Colonic mucosa (tissue), 4 donors: ENCODE measurements at regions not wholly inside any gene's neighbourhood (a gene's known extent, or its start where the extent isn't known, plus 50 kb on each side); places are given as distances from the start of the nearest gene placed in this dataset.

Experiments used
- DNase-seq: peaks from one replicate; pipeline ENCODE4 v3.0.0-alpha.2; 2020
- H3K27ac ChIP-seq: fragments of 200-600 bp; one replicate; pipeline ENCODE4 v1.8.0; 2021
- H3K27me3 ChIP-seq: fragments of 200-600 bp; one replicate; pipeline ENCODE4 v1.8.0; 2021
- H3K36me3 ChIP-seq: fragments of 200-600 bp; one replicate; pipeline ENCODE4 v1.8.0; 2021
- H3K4me1 ChIP-seq: fragments of 200-600 bp; one replicate; pipeline ENCODE4 v1.8.0; 2021; ENCODE audit warnings: mild to moderate bottlenecking
- H3K4me3 ChIP-seq: fragments of 200-600 bp; one replicate; pipeline ENCODE4 v1.8.0; 2021
- H3K9ac ChIP-seq, 2 donors: one replicate each; pipeline ENCODE4 v1.7.0; 2013; ENCODE audit warnings: control low read depth in 2 of 2, low read depth in 2 of 2, low read length in 2 of 2
- H3K9me3 ChIP-seq: fragments of 200-600 bp; one replicate; pipeline ENCODE4 v1.8.0; 2021
- intact Hi-C: fragments of 100-400 bp; cut with DNase I; formaldehyde crosslinking; loops from one replicate; pipeline ENCODE4 v1.14.1; 2022
- TF ChIP-seq, protein P1 (sequence below): fragments of 200-600 bp; IDR thresholded peaks from one replicate; pipeline ENCODE4 v1.8.0; 2022; ENCODE audit warnings: antibody characterized with exemption, mild to moderate bottlenecking
- donor health status: healthy.
- donor health status: DM: no; HTN: no; CAD: no.
- donor health status: DM: no; HTN: no; CAD: no.

- Histone ChIP-seq H3K36me3 (no peaks in the 10 kb centered on the region), H3K27ac (no peak overlapping the region), H3K27me3 (no peaks in the 10 kb centered on the region), H3K4me1 (no peaks in the 10 kb centered on the region), H3K9ac (no peak overlapping the region), H3K9me3 (no peaks in the 10 kb centered on the region), H3K4me3 (no peak overlapping the region)
- intact Hi-C loops, result no loop called here
- DNase-seq, result no peak
- TF ChIP-seq, protein P1, sequence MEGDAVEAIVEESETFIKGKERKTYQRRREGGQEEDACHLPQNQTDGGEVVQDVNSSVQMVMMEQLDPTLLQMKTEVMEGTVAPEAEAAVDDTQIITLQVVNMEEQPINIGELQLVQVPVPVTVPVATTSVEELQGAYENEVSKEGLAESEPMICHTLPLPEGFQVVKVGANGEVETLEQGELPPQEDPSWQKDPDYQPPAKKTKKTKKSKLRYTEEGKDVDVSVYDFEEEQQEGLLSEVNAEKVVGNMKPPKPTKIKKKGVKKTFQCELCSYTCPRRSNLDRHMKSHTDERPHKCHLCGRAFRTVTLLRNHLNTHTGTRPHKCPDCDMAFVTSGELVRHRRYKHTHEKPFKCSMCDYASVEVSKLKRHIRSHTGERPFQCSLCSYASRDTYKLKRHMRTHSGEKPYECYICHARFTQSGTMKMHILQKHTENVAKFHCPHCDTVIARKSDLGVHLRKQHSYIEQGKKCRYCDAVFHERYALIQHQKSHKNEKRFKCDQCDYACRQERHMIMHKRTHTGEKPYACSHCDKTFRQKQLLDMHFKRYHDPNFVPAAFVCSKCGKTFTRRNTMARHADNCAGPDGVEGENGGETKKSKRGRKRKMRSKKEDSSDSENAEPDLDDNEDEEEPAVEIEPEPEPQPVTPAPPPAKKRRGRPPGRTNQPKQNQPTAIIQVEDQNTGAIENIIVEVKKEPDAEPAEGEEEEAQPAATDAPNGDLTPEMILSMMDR, result no peak
Observed at GRCh38 chr5:146948666-146949065, 70.1 kb upstream of the PPP2R2B start.

DNA sequence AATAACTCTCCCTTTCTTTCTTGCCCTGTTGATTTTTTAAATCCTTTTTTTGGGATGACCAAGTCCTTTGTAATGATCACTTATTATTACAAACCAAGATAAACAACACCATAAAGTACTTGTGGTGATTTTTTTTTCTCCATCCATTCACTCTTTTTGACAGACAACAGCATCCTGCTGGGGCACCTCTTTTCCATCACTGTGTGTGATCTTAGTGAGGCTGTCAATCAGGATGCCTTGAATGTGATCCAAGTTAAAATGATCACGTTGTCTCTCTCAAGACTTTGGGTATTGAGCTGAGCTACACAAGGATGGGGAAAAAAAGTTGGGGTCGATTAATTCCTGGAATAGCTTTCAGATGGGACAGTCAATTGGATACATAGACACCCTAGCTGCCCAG lies 73.6 kb upstream of the PPP2R2B start:
- no peak overlapping the region for H3K4me3 ChIP-seq
- no peak overlapping the region for H3K9ac ChIP-seq
- DNase-seq, result no peak
- H3K27ac ChIP-seq, result no peak overlapping the region
- H3K9me3 ChIP-seq, result no peaks in the 10 kb centered on the region
- no peaks in the 10 kb centered on the region for H3K4me1 ChIP-seq
- no peaks in the 10 kb centered on the region for H3K27me3 ChIP-seq
- H3K36me3 ChIP-seq, result no peaks in the 10 kb centered on the region
- intact Hi-C loops, result no loop called here
- TF ChIP-seq, protein P1, result no peak

- Histone ChIP-seq H3K4me1 (no peaks in the 10 kb centered on the region), H3K9ac (no peak overlapping the region), H3K27me3 (no peaks in the 10 kb centered on the region), H3K4me3 (no peak overlapping the region), H3K27ac (no peak overlapping the region), H3K36me3 (no peaks in the 10 kb centered on the region), H3K9me3 (no peaks in the 10 kb centered on the region)
- intact Hi-C loops, result no loop called here
- TF ChIP-seq, protein P1, result no peak
- no peak for DNase-seq
Observed at GRCh38 chr5:146956217-146956616, 77.7 kb upstream of the PPP2R2B start.

GRCh38 chr5:146959360-146959759 lies 80.8 kb upstream of the PPP2R2B start:
- TF ChIP-seq, protein P1, result no peak
- Histone ChIP-seq H3K4me3 (no peak overlapping the region), H3K9ac (no peak overlapping the region), H3K9me3 (no peaks in the 10 kb centered on the region), H3K36me3 (no peaks in the 10 kb centered on the region), H3K27me3 (no peaks in the 10 kb centered on the region), H3K4me1 (no peaks in the 10 kb centered on the region), H3K27ac (no peak overlapping the region)
- intact Hi-C loops, result no loop called here
- DNase-seq, result no peak

DNA sequence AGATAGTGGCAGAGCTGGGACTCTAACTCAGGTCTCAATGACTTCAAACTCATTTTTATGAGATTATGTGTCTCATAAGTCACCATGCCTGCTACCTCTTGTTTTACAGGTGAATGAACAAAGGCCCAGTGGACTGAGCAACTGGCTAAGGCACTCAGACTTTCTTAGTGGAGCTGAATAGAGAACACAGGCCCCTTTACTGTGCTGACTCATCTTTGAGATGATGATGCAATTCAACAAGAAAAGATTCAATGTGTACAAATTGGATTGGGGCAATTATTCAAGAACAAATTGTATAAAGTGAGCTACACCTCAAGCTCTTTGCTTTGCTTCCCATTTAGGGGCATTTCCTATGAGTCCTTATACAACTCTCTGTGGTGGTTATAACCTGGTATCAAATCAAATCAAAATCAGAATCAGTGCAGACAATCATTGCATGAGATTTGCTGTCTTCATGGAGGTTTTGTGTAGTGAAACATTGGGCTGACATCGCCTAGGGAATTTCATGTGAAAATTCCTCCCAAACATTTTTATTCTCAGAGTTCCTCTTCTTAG lies 84.3 kb upstream of the PPP2R2B start:
- H3K27ac ChIP-seq, result no peak overlapping the region
- TF ChIP-seq, protein P1, result no peak
- no peak overlapping the region for H3K9ac ChIP-seq
- H3K36me3 ChIP-seq, result no peaks in the 10 kb centered on the region
- H3K27me3 ChIP-seq, result no peaks in the 10 kb centered on the region
- no peak for DNase-seq
- no peak overlapping the region for H3K4me3 ChIP-seq
- H3K9me3 ChIP-seq, result no peaks in the 10 kb centered on the region
- intact Hi-C loops, result loop anchor here (10.0 kb wide), 1 partner anchor 222 kb away; no protein-coding TSS in a partner anchor
- no peaks in the 10 kb centered on the region for H3K4me1 ChIP-seq
